HG03469 (cell line): ENCODE measurements at regions not wholly inside any gene's neighbourhood (a gene's known extent, or its start where the extent isn't known, plus 50 kb on each side); places are given as distances from the start of the nearest gene placed in this dataset.
"Not testable (repeated sequence)": the region's sequence is repeated elsewhere in the genome, so short reads cannot be mapped to it uniquely, and the experiment has no call there.

Source experiments
- ATAC-seq: cut with Tn5 transposase; IDR thresholded peaks from one replicate; pipeline ENCODE4 v1.9.1; 2021; ENCODE audit warnings: mild to moderate bottlenecking, moderate library complexity, moderate number of reproducible peaks; ENCODE audit not compliant: unreplicated experiment

- ATAC-seq = no peak
Measured at GRCh38 chr17:77036841-77037381, 103.9 kb upstream of the SEC14L1 start.

GRCh38 chr17:77037943-77038342 lies 102.8 kb upstream of the SEC14L1 start:
- ATAC-seq = no peak

GRCh38 chr17:77038884-77039555 lies 101.7 kb upstream of the SEC14L1 start:
- ATAC-seq = no peak

- no peak for ATAC-seq
Measured at GRCh38 chr17:77042476-77043231, 98.1 kb upstream of the SEC14L1 start.

- ATAC-seq = no peak
Measured at GRCh38 chr17:77045441-77046041, 95.2 kb upstream of the SEC14L1 start.

- ATAC-seq = no peak
Measured at GRCh38 chr17:77049440-77049839, 91.3 kb upstream of the SEC14L1 start.

- not testable (repeated sequence) for ATAC-seq
Measured at GRCh38 chr17:77050901-77051300, 89.9 kb upstream of the SEC14L1 start.

GRCh38 chr17:77054936-77055335 lies 85.8 kb upstream of the SEC14L1 start:
- ATAC-seq = no peak

- ATAC-seq = no peak
Measured at GRCh38 chr17:77055453-77055852, 85.3 kb upstream of the SEC14L1 start.

GRCh38 chr17:77058016-77058415 lies 82.8 kb upstream of the SEC14L1 start:
- no peak for ATAC-seq

GRCh38 chr17:77061669-77062068 lies 79.1 kb upstream of the SEC14L1 start:
- no peak for ATAC-seq

- no peak for ATAC-seq
Measured at GRCh38 chr17:77064598-77064997, 76.2 kb upstream of the SEC14L1 start.

- ATAC-seq = no peak
Measured at GRCh38 chr17:77066165-77066564, 74.6 kb upstream of the SEC14L1 start.

- ATAC-seq = not testable (repeated sequence)
Measured at GRCh38 chr17:77066726-77067409, 73.9 kb upstream of the SEC14L1 start.

GRCh38 chr17:77068915-77069314 lies 71.9 kb upstream of the SEC14L1 start:
- no peak for ATAC-seq

GRCh38 chr17:77070888-77071279 lies 69.9 kb upstream of the SEC14L1 start:
- no peak for ATAC-seq

GRCh38 chr17:77071925-77072490 lies 68.8 kb upstream of the SEC14L1 start:
- no peak for ATAC-seq

GRCh38 chr17:77072670-77073069 lies 68.1 kb upstream of the SEC14L1 start:
- no peak for ATAC-seq

- ATAC-seq = no peak
Measured at GRCh38 chr17:77074681-77075080, 66.1 kb upstream of the SEC14L1 start.

- ATAC-seq = no peak
Measured at GRCh38 chr17:77076124-77076830, 64.5 kb upstream of the SEC14L1 start.
